ENCODE measurements at regions not wholly inside any gene's neighbourhood (a gene's known extent, or its start where the extent isn't known, plus 50 kb on each side); places are given as distances from the start of the nearest gene placed in this dataset.

GRCh38 chr5:74966141-74967026, 86.0 kb downstream of the GCNT4 start:
- no peaks in the 10 kb centered on the region; the same call in 1 of the 2 replicates for H3K27me3 ChIP-seq
- H3K36me3 ChIP-seq = no peaks in the 10 kb centered on the region
- no peak overlapping the region for H3K4me3 ChIP-seq
- no peaks in the 10 kb centered on the region for H3K9me3 ChIP-seq
- DNase-seq = no peak

GRCh38 chr5:74963407-74963806, 89.0 kb downstream of the GCNT4 start:
- no peaks in the 10 kb centered on the region; the same call in 1 of the 2 replicates for H3K27me3 ChIP-seq
- no peak overlapping the region for H3K4me3 ChIP-seq
- no peaks in the 10 kb centered on the region for H3K36me3 ChIP-seq
- H3K9me3 ChIP-seq = no peaks in the 10 kb centered on the region
- DNase-seq = no peak

DNA sequence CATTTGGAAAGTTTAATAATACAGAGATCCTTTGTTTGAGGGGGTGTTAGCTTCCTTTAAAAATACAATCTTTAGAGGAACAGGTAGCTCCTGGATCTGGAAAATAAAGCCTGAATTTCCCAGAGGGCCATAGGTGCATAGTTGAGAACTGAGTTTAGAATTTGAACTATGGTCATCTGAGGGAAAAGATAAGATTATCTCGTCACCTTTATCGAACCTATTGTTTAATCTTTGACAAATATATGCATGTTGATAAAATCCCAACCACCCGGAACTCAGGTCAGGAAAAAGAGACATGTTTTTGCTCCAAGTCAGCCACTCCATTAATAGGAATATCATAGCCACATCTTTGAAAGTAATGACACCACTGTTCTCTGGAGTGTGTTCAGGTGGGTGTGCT, 91.7 kb upstream of the FAM169A start:
- Histone ChIP-seq H3K4me3 (no peak overlapping the region), H3K27me3 (no peaks in the 10 kb centered on the region), H3K9me3 (no peaks in the 10 kb centered on the region), H3K36me3 (no peaks in the 10 kb centered on the region)
- DNase-seq = no peak

DNA sequence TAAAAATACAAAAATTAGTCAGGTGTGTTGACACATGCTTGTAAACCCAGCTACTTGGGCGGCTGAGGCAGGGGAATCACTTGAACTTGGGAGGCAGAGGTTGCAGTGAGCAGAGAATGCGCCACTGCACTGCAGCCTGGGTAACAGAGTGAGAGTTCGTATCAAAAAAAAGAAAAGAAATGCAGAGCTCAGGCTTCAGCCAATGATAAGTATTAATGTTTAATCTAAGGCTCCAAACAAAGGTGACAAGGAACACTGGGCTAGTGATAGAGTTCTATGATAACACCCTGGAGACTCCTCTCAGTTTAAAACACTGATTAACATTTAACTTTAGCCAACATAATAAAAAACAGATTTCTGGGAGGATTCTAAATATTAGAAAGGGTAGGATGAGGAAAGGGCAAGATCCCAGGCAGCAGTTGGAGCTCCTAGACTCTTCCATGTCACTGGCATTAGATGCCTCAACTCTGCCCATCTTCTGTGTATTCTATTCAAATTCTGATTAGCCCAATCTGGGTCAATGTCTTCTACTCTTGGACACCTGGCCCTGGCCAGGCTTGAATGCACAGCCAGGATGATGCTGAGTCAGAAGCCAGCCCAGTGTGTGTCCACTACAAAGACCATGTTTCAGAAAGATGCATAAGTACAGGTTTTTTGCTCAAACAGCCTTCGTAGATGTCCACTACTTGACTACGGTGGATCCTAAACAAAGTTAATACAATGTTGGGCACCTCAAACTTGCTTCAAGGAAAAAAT, 91.0 kb upstream of the FAM169A start:
- no peak for DNase-seq
- Histone ChIP-seq H3K27me3 (no peaks in the 10 kb centered on the region), H3K9me3 (no peaks in the 10 kb centered on the region), H3K4me3 (no peak overlapping the region), H3K36me3 (no peaks in the 10 kb centered on the region)

DNA sequence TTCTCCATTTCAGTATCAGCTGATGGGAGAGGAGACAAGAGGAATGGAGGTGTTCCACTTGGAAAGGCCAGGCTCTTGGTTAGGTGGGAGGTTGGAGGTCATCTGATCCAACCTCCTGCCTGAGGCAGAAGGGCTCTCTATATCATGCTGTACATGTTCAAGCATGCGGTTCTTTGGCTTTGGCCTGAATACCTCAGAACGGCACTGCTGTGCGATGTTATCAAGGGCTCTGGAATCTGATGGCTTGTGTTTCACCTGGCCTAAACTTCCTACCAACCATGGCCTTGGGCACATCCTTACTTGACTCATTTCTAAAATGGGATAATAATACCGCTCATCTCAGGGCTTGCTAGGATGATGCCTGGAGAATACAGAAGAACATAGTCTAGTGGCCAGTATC, 90.1 kb upstream of the FAM169A start:
- no peak for DNase-seq
- no peaks in the 10 kb centered on the region for H3K9me3 ChIP-seq
- no peak overlapping the region for H3K4me3 ChIP-seq
- H3K27me3 ChIP-seq = no peaks in the 10 kb centered on the region
- no peaks in the 10 kb centered on the region for H3K36me3 ChIP-seq

DNA sequence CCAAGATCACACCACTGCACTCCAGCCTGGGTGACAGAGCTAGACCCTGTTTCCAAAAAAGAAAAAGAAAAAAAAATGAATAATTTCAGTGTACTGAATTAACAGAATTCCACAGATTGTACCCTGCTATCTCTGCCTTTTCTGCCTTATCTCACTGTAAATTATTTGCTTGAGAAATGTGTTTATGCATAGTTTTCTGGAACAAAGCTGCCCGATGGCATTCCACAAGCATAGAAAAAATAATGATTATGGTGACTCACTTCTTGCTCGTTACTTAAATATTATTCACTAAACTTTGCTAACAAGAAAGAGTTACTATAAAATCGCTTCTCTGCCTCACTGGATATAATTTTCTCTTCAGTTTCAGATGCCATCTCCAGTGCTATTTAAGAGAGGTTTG, 88.7 kb upstream of the FAM169A start:
- no peaks in the 10 kb centered on the region for H3K27me3 ChIP-seq
- H3K9me3 ChIP-seq = no peaks in the 10 kb centered on the region
- no peak for DNase-seq
- H3K36me3 ChIP-seq = no peaks in the 10 kb centered on the region
- no peak overlapping the region for H3K4me3 ChIP-seq

DNA sequence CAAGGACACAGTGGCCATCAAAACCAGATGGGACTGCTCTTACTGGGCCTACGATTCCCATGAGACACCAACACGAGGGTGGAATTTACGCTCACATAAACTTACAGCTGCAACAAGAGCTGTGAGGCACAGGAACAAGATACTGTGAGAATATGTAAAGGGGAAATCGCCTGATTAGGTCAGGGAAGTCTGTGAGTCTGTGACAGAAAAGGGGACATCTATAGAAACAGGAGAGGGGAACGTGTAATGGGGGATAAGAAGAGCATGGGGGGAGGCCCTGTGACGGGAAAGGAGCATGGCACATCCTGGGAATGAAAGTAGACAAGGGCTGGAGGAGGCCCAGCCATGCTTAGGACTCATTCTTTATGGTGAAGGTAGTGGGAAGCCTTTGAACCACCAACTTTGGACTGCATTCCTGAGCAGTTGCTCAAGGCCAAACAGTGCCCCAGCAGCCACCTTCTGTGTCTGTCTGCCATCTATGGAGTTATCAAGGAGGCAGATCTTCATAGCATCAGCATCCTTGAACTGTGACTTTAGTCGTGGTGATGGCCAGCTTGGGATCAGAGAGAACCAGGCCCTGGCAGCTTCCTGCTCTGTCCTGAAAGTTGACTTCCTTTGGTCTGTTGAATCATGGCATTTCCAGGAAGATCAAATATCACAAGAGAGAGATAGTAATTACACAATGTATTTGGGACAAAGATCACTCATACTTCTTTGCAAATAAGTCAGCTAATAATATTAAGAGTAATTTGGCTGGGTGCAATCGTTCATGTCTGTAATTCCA, 87.9 kb upstream of the FAM169A start:
- peak; percentile 19 for DNase-seq
- Histone ChIP-seq H3K9me3 (no peaks in the 10 kb centered on the region), H3K36me3 (no peaks in the 10 kb centered on the region), H3K4me3 (no peak overlapping the region), H3K27me3 (no peaks in the 10 kb centered on the region)

DNA sequence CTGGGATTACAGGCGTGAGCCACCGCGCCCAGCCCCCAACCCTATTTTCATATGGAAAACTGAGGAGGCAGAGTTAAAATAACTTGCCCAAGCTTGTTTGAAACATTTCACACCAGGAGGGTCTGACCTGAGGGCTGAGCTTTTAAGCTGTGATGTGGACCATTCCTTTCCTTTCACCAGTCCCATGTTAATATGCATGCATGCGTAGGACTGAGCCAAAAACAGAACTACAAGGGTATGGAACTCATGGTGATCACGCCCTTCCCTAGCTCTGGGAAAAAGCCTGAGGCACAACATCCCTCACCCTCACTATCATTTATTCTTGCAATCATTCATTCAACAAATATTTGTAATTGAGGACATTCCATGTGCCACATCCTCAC, 87.4 kb upstream of the FAM169A start:
- DNase-seq = no peak
- H3K36me3 ChIP-seq = no peaks in the 10 kb centered on the region
- no peaks in the 10 kb centered on the region for H3K9me3 ChIP-seq
- no peak overlapping the region for H3K4me3 ChIP-seq
- no peaks in the 10 kb centered on the region for H3K27me3 ChIP-seq

DNA sequence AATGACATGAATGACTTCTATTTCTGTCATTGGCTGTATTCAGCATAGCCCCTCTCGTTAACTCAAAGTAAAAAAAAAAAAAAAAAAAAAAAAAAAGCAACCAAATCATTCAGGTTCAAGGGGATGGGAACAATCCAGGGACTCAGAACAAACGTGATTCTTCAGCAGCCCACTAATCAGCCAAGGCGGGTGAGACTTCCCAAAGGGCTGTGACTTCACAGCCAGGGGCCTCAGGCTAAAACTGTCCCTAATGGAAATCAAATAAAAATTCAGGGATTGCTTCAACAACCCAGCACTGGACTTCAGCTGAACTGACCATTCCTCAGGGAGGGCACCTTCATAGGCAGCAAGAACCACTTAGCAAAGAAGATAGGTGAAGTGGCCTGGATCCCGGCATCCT, 86.2 kb upstream of the FAM169A start:
- H3K4me3 ChIP-seq = no peak overlapping the region
- H3K27me3 ChIP-seq = no peaks in the 10 kb centered on the region
- H3K9me3 ChIP-seq = no peaks in the 10 kb centered on the region
- DNase-seq = no peak
- H3K36me3 ChIP-seq = no peaks in the 10 kb centered on the region

DNA sequence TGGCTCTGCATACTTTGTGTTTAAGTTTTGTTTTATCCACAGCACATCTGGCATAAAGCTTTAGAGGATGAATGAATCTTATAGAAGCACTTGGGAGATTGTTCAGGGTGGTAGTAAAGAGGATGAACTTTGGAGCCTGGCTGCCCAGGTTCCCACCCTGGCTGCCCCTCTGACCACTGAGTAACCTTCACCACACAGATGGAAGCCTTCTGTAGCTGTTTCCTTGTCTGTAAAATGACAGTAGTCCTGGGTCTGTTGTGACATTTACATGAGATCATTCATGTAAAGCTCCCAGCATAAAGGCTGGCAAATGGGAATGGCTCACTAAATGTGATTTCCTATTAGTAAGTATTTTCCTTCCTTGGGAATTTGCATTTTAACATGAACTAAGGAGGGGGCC, 85.7 kb upstream of the FAM169A start:
- no peaks in the 10 kb centered on the region for H3K27me3 ChIP-seq
- no peak overlapping the region for H3K4me3 ChIP-seq
- no peak for DNase-seq
- no peaks in the 10 kb centered on the region for H3K9me3 ChIP-seq
- no peaks in the 10 kb centered on the region for H3K36me3 ChIP-seq

- H3K27me3 ChIP-seq = no peaks in the 10 kb centered on the region
- no peaks in the 10 kb centered on the region for H3K9me3 ChIP-seq
- DNase-seq = no peak
- no peaks in the 10 kb centered on the region for H3K36me3 ChIP-seq
- H3K4me3 ChIP-seq = no peak overlapping the region
Measured at GRCh38 chr5:74950836-74951515, 84.8 kb upstream of the FAM169A start.

DNA sequence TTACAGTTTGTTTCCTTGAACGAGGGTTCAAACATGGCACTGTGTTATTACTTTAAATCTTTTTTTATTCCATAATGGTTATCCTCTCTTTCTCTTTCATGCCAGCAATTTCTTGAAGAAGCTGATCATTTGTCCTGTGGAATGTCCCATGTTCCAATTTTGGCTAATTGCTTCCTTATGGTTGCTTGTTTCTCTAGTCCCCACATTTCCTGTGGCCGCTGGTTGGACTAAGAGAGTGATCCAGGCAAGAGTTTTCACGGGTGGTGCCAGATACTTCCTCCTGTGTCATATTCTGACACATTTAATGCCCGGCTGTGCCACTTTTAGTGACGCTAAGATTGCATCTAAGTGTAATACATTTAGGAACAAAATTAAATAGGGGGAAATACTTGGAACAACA, 83.8 kb upstream of the FAM169A start:
- H3K36me3 ChIP-seq = no peaks in the 10 kb centered on the region
- peak; percentile 24 for DNase-seq
- no peaks in the 10 kb centered on the region for H3K9me3 ChIP-seq
- no peak overlapping the region for H3K4me3 ChIP-seq
- no peaks in the 10 kb centered on the region for H3K27me3 ChIP-seq

DNA sequence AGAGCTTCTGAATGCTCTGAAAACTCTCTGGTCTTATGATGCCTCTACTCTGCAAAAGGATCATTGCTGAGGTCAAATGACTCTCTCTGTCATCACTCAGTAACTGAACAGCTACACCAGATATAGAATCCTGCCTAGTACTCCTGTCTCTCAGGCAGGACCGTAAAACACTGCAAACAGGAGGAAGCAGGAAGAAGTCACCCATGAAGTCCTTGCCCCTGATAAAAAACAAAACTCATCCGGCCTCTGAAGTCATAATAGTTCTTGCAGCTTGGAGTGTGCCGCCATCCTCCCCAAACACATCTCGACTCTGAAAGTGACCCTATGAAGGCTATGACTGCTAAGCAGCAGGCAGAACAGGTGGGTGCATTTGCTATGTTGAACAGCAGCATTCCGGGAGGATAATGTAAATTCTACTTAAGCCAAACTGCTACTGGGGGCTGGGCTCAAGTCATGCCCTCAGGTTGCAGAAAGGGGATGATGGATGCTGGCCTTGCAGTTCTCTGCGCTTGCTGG, 81.9 kb upstream of the FAM169A start:
- Histone ChIP-seq H3K27me3 (no peaks in the 10 kb centered on the region), H3K9me3 (no peaks in the 10 kb centered on the region), H3K4me3 (no peak overlapping the region), H3K36me3 (no peaks in the 10 kb centered on the region)
- DNase-seq = no peak

GRCh38 chr5:74946471-74946870, 80.3 kb upstream of the FAM169A start:
- Histone ChIP-seq H3K9me3 (no peaks in the 10 kb centered on the region), H3K4me3 (no peak overlapping the region), H3K36me3 (no peaks in the 10 kb centered on the region), H3K27me3 (no peaks in the 10 kb centered on the region)
- no peak for DNase-seq

- no peaks in the 10 kb centered on the region for H3K27me3 ChIP-seq
- H3K9me3 ChIP-seq = no peaks in the 10 kb centered on the region
- H3K36me3 ChIP-seq = no peaks in the 10 kb centered on the region
- DNase-seq = no peak
- no peak overlapping the region for H3K4me3 ChIP-seq
Measured at GRCh38 chr5:74945561-74946165, 79.5 kb upstream of the FAM169A start.

GRCh38 chr5:74943905-74944304, 77.7 kb upstream of the FAM169A start:
- Histone ChIP-seq H3K9me3 (no peaks in the 10 kb centered on the region), H3K4me3 (no peak overlapping the region), H3K27me3 (no peaks in the 10 kb centered on the region), H3K36me3 (no peaks in the 10 kb centered on the region)
- no peak for DNase-seq

Measured in MG63 (cell line).